ENCODE measurements at regions not wholly inside any gene's neighbourhood (a gene's known extent, or its start where the extent isn't known, plus 50 kb on each side); places are given as distances from the start of the nearest gene placed in this dataset.

- Histone ChIP-seq H3K27ac (no peak overlapping the region), H3F3A (ENCODE audit: low read depth) (no peaks in the 10 kb centered on the region), H3K27me3 (no peaks in the 10 kb centered on the region), H3K79me2 (ENCODE audit: low read depth) (no peaks in the 10 kb centered on the region), H3K4me2 (no peak overlapping the region), H2AFZ (replicated peaks) (no peak overlapping the region), H3K4me3 (no peak overlapping the region), H3K36me3 (no peaks in the 10 kb centered on the region), H4K20me1 (ENCODE audit: low read depth) (no peaks in the 10 kb centered on the region), H3K9me3 (ENCODE audit: low read depth) (no peaks in the 10 kb centered on the region), H3K9ac (no peak overlapping the region), H3K4me1 (no peaks in the 10 kb centered on the region)
- Mint-ChIP-seq H3K27ac (no peak overlapping the region), H3K9me3 (peaks cover 3% of the 10 kb centered on the region), H3K27me3 (ENCODE audit: insufficient read depth, low read depth) (no peaks in the 10 kb centered on the region), H3K4me1 (peaks cover 6% of the 10 kb centered on the region), H3K36me3 (no peaks in the 10 kb centered on the region), H3K4me3 (no peak overlapping the region)
- no peak for DNase-seq (ENCODE audit: low spot score)
- TF ChIP-seq EZH2 (IDR thresholded peaks at IDR 0.05) (no peak), CTCF (IDR thresholded peaks at IDR 0.05) (no peak), EZH2phosphoT487 (IDR thresholded peaks at IDR 0.05) (no peak)
These were observed 257.2 kb downstream of the TXNL1 start for GRCh38 chr18:56381196-56381595.

GRCh38 chr18:56380685-56381084, 257.7 kb downstream of the TXNL1 start:
- TF ChIP-seq CTCF (IDR thresholded peaks at IDR 0.05) (no peak), EZH2phosphoT487 (IDR thresholded peaks at IDR 0.05) (no peak), EZH2 (IDR thresholded peaks at IDR 0.05) (no peak)
- H3K27ac Mint-ChIP-seq = no peak overlapping the region
- no peak overlapping the region for H3K27ac ChIP-seq
- no peaks in the 10 kb centered on the region for H3K27me3 Mint-ChIP-seq (ENCODE audit: insufficient read depth, low read depth)
- no peaks in the 10 kb centered on the region for H3K36me3 ChIP-seq
- H3K4me1 Mint-ChIP-seq = peaks cover 6% of the 10 kb centered on the region
- H3K4me2 ChIP-seq = no peak overlapping the region
- DNase-seq (ENCODE audit: low spot score) = no peak
- H2AFZ ChIP-seq (replicated peaks) = no peak overlapping the region
- no peaks in the 10 kb centered on the region for H3K79me2 ChIP-seq (ENCODE audit: low read depth)
- no peaks in the 10 kb centered on the region for H3K4me1 ChIP-seq
- peaks cover 3% of the 10 kb centered on the region for H3K9me3 Mint-ChIP-seq
- H3K4me3 ChIP-seq = no peak overlapping the region
- no peaks in the 10 kb centered on the region for H3F3A ChIP-seq (ENCODE audit: low read depth)
- H3K9ac ChIP-seq = no peak overlapping the region
- no peaks in the 10 kb centered on the region for H4K20me1 ChIP-seq (ENCODE audit: low read depth)
- H3K36me3 Mint-ChIP-seq = no peaks in the 10 kb centered on the region
- no peaks in the 10 kb centered on the region for H3K9me3 ChIP-seq (ENCODE audit: low read depth)
- no peaks in the 10 kb centered on the region for H3K27me3 ChIP-seq
- no peak overlapping the region for H3K4me3 Mint-ChIP-seq

GRCh38 chr18:56379256-56379655, 259.1 kb downstream of the TXNL1 start:
- no peak for TF ChIP-seq CTCF (IDR thresholded peaks at IDR 0.05)
- no peak for TF ChIP-seq EZH2phosphoT487 (IDR thresholded peaks at IDR 0.05)
- no peak for TF ChIP-seq EZH2 (IDR thresholded peaks at IDR 0.05)
- H3K4me3 Mint-ChIP-seq = no peak overlapping the region
- H3K4me1 ChIP-seq = no peaks in the 10 kb centered on the region
- H3K4me3 ChIP-seq = no peak overlapping the region
- H3K27ac ChIP-seq = no peak overlapping the region
- H3F3A ChIP-seq (ENCODE audit: low read depth) = no peaks in the 10 kb centered on the region
- no peaks in the 10 kb centered on the region for H3K36me3 Mint-ChIP-seq
- H3K79me2 ChIP-seq (ENCODE audit: low read depth) = no peaks in the 10 kb centered on the region
- no peak overlapping the region for H3K4me2 ChIP-seq
- no peaks in the 10 kb centered on the region for H3K27me3 ChIP-seq
- H2AFZ ChIP-seq (replicated peaks) = no peak overlapping the region
- no peaks in the 10 kb centered on the region for H4K20me1 ChIP-seq (ENCODE audit: low read depth)
- H3K4me1 Mint-ChIP-seq = peaks cover 6% of the 10 kb centered on the region
- no peaks in the 10 kb centered on the region for H3K27me3 Mint-ChIP-seq (ENCODE audit: insufficient read depth, low read depth)
- no peak for DNase-seq (ENCODE audit: low spot score)
- no peaks in the 10 kb centered on the region for H3K9me3 ChIP-seq (ENCODE audit: low read depth)
- peaks cover 3% of the 10 kb centered on the region for H3K9me3 Mint-ChIP-seq
- no peak overlapping the region for H3K9ac ChIP-seq
- no peak overlapping the region for H3K27ac Mint-ChIP-seq
- H3K36me3 ChIP-seq = no peaks in the 10 kb centered on the region
